ENCODE measurements at regions not wholly inside any gene's neighbourhood (a gene's known extent, or its start where the extent isn't known, plus 50 kb on each side); places are given as distances from the start of the nearest gene placed in this dataset.
"Not testable (repeated sequence)": the region's sequence is repeated elsewhere in the genome, so short reads cannot be mapped to it uniquely, and the experiment has no call there.

GRCh38 chr6:147674099-147674498 lies 165.6 kb downstream of the SAMD5 start:
- no peak for DNase-seq

- DNase-seq: no peak
Observed at GRCh38 chr6:147674794-147675193, 166.3 kb downstream of the SAMD5 start.

- no peak for DNase-seq
Observed at GRCh38 chr6:147675281-147675680, 166.8 kb downstream of the SAMD5 start.

- no peak for DNase-seq
Observed at GRCh38 chr6:147676495-147677199, 168.2 kb downstream of the SAMD5 start.

- no peak for DNase-seq
Observed at GRCh38 chr6:147677647-147678046, 169.2 kb downstream of the SAMD5 start.

- no peak for DNase-seq
Observed at GRCh38 chr6:147678253-147678652, 169.8 kb downstream of the SAMD5 start.

- DNase-seq: no peak
Observed at GRCh38 chr6:147684906-147685305, 176.4 kb downstream of the SAMD5 start.

GRCh38 chr6:147689398-147689797 lies 180.9 kb downstream of the SAMD5 start:
- DNase-seq: no peak

- no peak for DNase-seq
Observed at GRCh38 chr6:147691446-147691845, 183.0 kb downstream of the SAMD5 start.

- no peak for DNase-seq
Observed at GRCh38 chr6:147693181-147693580, 184.7 kb downstream of the SAMD5 start.

- DNase-seq: not testable (repeated sequence)
Observed at GRCh38 chr6:147694556-147694955, 186.1 kb downstream of the SAMD5 start.

GRCh38 chr6:147695819-147696218 lies 187.3 kb downstream of the SAMD5 start:
- no peak for DNase-seq

- DNase-seq: no peak
Observed at GRCh38 chr6:147699140-147699539, 190.7 kb downstream of the SAMD5 start.

- DNase-seq: no peak
Observed at GRCh38 chr6:147699637-147700036, 191.1 kb downstream of the SAMD5 start.

- DNase-seq: no peak
Observed at GRCh38 chr6:147700436-147701209, 192.1 kb downstream of the SAMD5 start.

GRCh38 chr6:147704691-147705090 lies 196.2 kb downstream of the SAMD5 start:
- no peak for DNase-seq

- no peak for DNase-seq
Observed at GRCh38 chr6:147707524-147707923, 199.0 kb downstream of the SAMD5 start.

- DNase-seq: no peak
Observed at GRCh38 chr6:147708170-147708569, 199.7 kb downstream of the SAMD5 start.

- no peak for DNase-seq
Observed at GRCh38 chr6:147709396-147710272, 201.1 kb downstream of the SAMD5 start.

- no peak for DNase-seq
Observed at GRCh38 chr6:147710890-147711289, 202.4 kb downstream of the SAMD5 start.

- no peak for DNase-seq
Observed at GRCh38 chr6:147711476-147711875, 203.0 kb downstream of the SAMD5 start.

- DNase-seq: no peak
Observed at GRCh38 chr6:147712841-147713240, 204.4 kb downstream of the SAMD5 start.

- no peak for DNase-seq
Observed at GRCh38 chr6:147715035-147715434, 206.5 kb downstream of the SAMD5 start.
